Skin epidermis (tissue), 12 donors: ENCODE measurements at regions not wholly inside any gene's neighbourhood (a gene's known extent, or its start where the extent isn't known, plus 50 kb on each side); places are given as distances from the start of the nearest gene placed in this dataset.
"Not testable (repeated sequence)": the region's sequence is repeated elsewhere in the genome, so short reads cannot be mapped to it uniquely, and the experiment has no call there.

Source experiments
- H3K27ac ChIP-seq, 21 experiments: fragments of 200-600 bp; sonication (generic) in 11 of 21; one replicate each; pipeline ENCODE4 v1.5.0; 2020; ENCODE audit warnings: mild to moderate bottlenecking in 3 of 21, inconsistent platforms in 2 of 21, moderate library complexity in 2 of 21
- H3K4me3 ChIP-seq, 7 experiments: fragments of 200-600 bp; sonication (generic) in 2 of 7; one replicate each; pipeline ENCODE4 v1.5.0; 2020; ENCODE audit warnings: inconsistent platforms in 2 of 7, mild to moderate bottlenecking in 2 of 7, moderate library complexity in 1 of 7

- no peak overlapping the region for H3K27ac ChIP-seq
- no peak overlapping the region for H3K4me3 ChIP-seq
These were observed 140.5 kb upstream of the CRHR1 start for GRCh38 chr17:45643591-45643990.

GRCh38 chr17:45644637-45645036 is 139.5 kb upstream of the CRHR1 start:
- H3K4me3 ChIP-seq, result not testable (repeated sequence)

GRCh38 chr17:45645330-45645729 is 138.8 kb upstream of the CRHR1 start:
- Histone ChIP-seq H3K27ac (no peak overlapping the region), H3K4me3 (no peak overlapping the region)

More at GRCh38 chr17:45644637-45645036, 139.5 kb upstream of the CRHR1 start:
- not testable (repeated sequence) for H3K27ac ChIP-seq

- Histone ChIP-seq H3K4me3 (no peak overlapping the region), H3K27ac (no peak overlapping the region)
These were observed 137.7 kb upstream of the CRHR1 start for GRCh38 chr17:45646288-45646988.

GRCh38 chr17:45648642-45649041 is 135.5 kb upstream of the CRHR1 start:
- Histone ChIP-seq H3K27ac (no peak overlapping the region), H3K4me3 (no peak overlapping the region)

- no peak overlapping the region for H3K27ac ChIP-seq
These were observed 134.3 kb upstream of the CRHR1 start for GRCh38 chr17:45649796-45650195.

GRCh38 chr17:45650561-45650960 is 133.6 kb upstream of the CRHR1 start:
- H3K27ac ChIP-seq, result no peak overlapping the region
- no peak overlapping the region for H3K4me3 ChIP-seq

More at GRCh38 chr17:45649796-45650195, 134.3 kb upstream of the CRHR1 start:
- no peak overlapping the region for H3K4me3 ChIP-seq

GRCh38 chr17:45651145-45651709 is 132.9 kb upstream of the CRHR1 start:
- H3K4me3 ChIP-seq, result no peak overlapping the region

GRCh38 chr17:45653616-45654015 is 130.5 kb upstream of the CRHR1 start:
- H3K27ac ChIP-seq, result no peak overlapping the region

More at GRCh38 chr17:45651145-45651709, 132.9 kb upstream of the CRHR1 start:
- H3K27ac ChIP-seq, result no peak overlapping the region

GRCh38 chr17:45656527-45657181 is 127.5 kb upstream of the CRHR1 start:
- no peak overlapping the region for H3K27ac ChIP-seq

More at GRCh38 chr17:45653616-45654015, 130.5 kb upstream of the CRHR1 start:
- no peak overlapping the region for H3K4me3 ChIP-seq

GRCh38 chr17:45660474-45660873 is 123.6 kb upstream of the CRHR1 start:
- Histone ChIP-seq H3K4me3 (no peak overlapping the region), H3K27ac (no peak overlapping the region)

More at GRCh38 chr17:45656527-45657181, 127.5 kb upstream of the CRHR1 start:
- H3K4me3 ChIP-seq, result no peak overlapping the region

GRCh38 chr17:45662432-45662831 is 121.7 kb upstream of the CRHR1 start:
- Histone ChIP-seq H3K4me3 (no peak overlapping the region), H3K27ac (no peak overlapping the region)

GRCh38 chr17:45663772-45664171 is 120.3 kb upstream of the CRHR1 start:
- Histone ChIP-seq H3K4me3 (no peak overlapping the region), H3K27ac (no peak overlapping the region)

- H3K27ac ChIP-seq, result no peak overlapping the region
- H3K4me3 ChIP-seq, result no peak overlapping the region
These were observed 119.2 kb upstream of the CRHR1 start for GRCh38 chr17:45664921-45665320.

- no peak overlapping the region for H3K27ac ChIP-seq
- no peak overlapping the region for H3K4me3 ChIP-seq
These were observed 118.0 kb upstream of the CRHR1 start for GRCh38 chr17:45666046-45666600.

GRCh38 chr17:45666641-45667040 is 117.5 kb upstream of the CRHR1 start:
- H3K27ac ChIP-seq, result no peak overlapping the region
- no peak overlapping the region for H3K4me3 ChIP-seq

GRCh38 chr17:45667591-45668171 is 116.4 kb upstream of the CRHR1 start:
- H3K27ac ChIP-seq, result no peak overlapping the region

GRCh38 chr17:45668316-45668715 is 115.8 kb upstream of the CRHR1 start:
- H3K27ac ChIP-seq, result no peak overlapping the region
- H3K4me3 ChIP-seq, result no peak overlapping the region

More at GRCh38 chr17:45667591-45668171, 116.4 kb upstream of the CRHR1 start:
- H3K4me3 ChIP-seq, result no peak overlapping the region

- no peak overlapping the region for H3K4me3 ChIP-seq
These were observed 111.8 kb upstream of the CRHR1 start for GRCh38 chr17:45672301-45672700.

GRCh38 chr17:45672792-45673191 is 111.3 kb upstream of the CRHR1 start:
- Histone ChIP-seq H3K27ac (no peak overlapping the region), H3K4me3 (no peak overlapping the region)

More at GRCh38 chr17:45672301-45672700, 111.8 kb upstream of the CRHR1 start:
- no peak overlapping the region for H3K27ac ChIP-seq
